CD1c-positive myeloid dendritic cell (primary cell): ENCODE measurements at regions not wholly inside any gene's neighbourhood (a gene's known extent, or its start where the extent isn't known, plus 50 kb on each side); places are given as distances from the start of the nearest gene placed in this dataset.

Experiments
- DNase-seq: peaks from one replicate; pipeline ENCODE4 v3.0.0-alpha.2; 2016; ENCODE audit errors: extremely low spot score

DNA sequence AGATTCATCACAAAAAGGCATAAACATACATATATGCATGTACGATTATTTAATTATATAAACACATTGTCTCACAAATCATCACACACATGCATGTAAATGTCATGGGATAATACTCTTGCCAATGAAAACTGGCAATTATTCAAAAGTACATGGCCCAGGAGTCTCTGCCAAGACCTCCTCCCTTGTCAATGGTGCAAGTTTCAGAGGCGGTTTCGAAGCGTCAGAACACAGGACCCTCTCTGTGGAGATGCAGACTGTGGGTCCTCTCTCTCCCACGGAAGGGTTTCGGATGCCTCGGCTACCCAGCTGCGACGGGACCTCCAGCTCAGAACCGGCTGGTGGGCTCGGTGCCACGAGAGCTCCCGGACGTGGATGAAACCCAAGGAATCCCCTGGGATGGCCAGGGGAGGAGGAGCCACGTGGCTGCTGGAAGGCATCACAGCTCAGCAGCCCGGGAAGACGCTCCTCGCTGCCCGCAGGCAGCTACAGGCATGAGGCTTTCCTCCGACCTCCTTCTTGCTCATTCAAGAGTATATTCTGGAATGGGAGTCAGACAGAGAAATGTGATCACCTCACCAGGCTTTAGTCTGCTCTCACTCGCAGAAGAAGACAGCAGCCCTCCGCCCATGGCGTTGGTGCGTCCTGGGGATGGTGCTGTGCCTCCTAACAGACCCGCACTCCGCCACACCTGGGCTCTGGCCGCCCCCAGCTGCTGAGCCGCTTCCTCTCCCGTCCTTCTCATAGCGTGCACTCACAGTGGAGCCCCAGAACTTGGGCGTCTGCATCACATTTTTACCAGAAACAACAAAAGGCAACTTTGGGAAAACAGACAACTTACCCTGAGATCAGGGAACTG, 308.8 kb downstream of the IRX2 start:
- DNase-seq, result no peak

DNA sequence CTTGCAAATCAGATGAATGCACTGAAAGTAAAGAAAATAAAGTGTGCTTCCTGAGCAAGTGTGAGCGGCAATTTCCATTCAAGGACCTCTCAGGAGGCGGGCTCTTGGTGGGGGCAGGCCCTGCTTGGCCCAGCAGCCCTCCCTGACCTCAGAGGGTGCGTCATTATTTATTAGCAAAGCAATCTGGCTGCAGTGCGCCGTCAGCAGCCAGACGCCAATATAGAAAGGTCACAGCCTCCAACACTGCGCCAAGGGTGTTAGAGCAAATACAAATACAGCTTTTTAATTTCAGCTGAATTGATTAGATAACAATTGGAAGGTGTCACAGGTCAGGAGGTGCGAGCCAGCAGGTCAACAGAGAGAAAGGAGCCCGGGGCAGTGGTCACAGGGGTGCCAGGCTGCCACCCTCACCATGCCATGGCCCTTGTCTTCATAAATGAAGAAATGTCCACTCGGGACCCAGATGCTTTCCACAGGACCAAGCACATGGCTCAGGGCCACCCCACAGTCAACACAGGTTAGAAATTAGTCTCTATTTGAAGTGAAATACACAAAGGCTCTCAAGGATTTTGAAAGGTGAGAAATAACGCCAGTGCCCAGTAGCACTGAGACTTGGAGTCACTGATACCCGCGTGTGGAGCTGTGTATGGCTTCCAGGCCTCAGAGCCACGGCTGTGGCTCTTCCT, 309.8 kb downstream of the IRX2 start:
- no peak for DNase-seq

DNA sequence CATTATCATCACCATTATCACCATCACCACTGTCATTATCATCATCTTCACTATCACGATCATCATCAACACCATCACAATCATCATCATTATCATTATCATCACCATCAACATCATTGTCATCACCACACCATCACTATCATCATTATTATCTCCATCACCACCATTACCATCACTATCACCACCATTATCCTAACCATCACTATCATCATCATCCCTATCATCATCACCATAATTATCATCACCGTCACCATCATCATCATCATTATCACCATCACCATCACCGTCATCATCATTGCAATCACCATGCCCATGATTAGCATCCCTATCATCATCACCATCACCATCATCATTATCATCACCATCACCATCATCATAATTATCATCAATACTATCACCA, 311.9 kb downstream of the IRX2 start:
- DNase-seq, result no peak

DNA sequence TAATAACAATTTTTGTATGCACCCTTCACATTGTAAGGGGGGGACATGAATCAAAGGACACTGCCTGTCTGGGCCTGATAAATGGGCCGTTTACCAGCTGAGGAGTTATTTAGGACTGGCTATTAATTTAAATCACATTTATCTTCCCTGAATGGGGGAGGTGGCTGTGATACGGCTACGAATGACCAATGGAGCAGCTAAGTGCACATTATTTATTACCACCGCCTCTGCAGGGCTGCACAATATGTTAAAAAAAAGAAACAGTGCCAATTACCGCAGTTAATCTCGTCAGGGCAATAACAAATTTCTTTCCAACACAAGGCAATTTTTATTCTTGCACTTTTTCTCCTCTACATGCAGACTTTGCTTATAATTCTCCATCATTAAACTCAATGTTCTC, 318.4 kb downstream of the IRX2 start:
- no peak for DNase-seq

DNA sequence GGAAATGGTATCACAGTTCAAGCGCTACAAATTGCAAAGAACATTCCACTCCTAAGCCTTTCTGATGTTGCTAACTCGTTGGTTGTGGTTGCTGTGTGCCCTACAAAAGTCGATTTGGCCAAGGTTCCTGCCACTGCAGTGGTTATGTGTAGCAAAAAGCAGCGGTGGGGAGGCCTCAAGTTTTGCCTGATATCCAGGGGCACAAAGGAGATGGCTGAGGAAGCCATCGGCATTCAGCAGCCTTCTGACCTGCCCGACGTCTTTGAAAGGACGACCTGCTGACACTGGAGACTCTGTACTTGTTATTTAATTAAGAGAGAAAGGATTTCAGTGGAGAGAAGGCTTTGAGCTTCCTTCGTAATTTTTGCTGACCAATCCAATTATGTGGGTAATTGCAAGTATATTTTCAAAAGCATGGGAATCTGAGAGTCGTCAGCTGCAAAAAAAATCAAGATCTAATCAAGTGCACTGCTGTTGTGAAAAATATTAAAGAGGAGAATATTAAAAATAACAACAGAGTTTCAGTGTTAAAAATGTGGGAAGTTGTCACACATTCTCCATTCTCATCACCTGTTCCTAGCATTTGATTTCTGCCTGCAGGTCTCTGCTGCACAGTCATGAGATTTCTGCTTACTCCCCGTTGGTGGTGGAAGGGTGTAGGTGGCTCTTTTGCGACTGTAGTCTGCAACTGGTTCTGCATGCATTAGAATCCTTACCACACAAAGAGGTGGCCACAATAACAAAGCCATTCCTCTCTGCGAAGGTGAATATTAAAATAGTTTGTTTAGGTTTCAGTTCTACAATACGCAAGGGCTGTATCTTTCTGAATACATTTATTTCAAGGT, 319.2 kb downstream of the IRX2 start:
- no peak for DNase-seq

DNA sequence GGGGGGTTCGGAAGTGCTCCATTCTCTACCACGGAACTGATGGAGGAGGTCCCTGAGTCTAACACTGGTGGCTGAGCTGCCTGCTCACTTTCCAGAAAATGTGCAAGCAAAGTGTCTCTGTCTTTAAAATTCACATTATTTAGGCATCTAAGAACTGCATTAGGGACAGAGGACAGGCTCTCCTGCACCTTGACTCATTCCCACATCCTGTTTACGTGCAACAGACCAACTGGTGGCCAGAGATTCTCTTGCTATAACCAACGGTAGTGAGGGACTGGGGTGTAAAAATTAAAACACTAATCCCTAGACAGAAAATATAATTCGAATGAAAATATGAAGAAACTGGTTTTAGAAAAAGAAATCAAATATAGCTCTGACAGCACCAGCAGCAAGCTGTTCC, 320.9 kb downstream of the IRX2 start:
- no peak for DNase-seq

DNA sequence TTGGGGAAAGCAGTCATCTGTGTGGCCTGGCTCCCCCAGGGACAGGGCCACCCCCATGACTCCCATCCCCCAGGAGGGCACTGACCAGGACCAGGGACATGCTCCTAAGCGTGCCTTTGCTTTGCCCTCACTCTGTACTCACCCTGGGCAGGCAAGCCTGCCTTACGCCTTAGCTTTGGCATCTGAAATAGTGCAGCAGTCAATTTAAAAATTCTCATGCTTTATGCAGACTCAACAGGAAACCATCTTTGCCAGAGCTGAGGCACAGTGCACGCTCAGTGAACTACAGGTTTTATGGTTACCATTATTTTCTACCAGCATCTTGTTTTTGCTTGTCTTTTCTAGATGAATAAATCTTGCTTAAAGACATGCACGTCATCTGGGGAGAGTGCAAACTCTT, 323.5 kb downstream of the IRX2 start:
- DNase-seq, result no peak

DNA sequence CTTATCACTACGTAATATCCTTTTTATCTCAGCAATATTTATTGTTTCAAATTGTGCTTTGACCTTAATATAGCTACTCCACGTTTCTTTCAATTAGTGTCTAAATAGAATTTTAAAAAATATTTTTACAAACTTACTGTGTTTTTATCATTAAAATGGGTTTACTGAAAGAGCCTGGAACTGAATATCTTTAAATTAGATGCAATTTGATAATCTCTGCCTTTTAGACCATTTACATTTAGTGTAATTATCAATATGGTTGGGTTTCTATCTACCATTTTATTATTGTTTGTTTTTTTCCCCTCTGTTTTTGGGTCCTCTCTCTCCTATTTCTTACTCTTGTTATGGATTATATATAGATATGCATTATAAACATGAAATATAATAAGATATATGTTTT, 327.8 kb downstream of the IRX2 start:
- DNase-seq, result no peak

DNA sequence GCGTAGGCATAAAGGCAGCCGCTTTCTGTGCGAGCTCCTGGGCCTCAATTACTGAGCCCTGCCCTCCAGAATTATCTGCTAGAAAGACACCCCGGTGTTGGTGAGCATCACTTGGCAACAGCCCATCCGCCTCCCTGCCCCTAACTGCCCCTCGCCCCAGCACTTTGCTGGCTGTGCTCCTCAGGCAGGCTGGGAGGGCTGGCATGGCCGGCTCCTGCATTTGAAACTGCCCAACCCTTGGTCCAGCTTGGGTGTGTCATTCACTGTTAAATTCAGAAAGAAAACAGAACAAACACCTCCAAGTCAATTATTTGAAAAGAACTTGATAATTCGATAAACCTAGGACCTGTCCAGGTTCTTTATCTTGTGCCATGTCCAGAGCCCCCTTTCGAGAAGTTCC, 334.2 kb downstream of the IRX2 start:
- no peak for DNase-seq

DNA sequence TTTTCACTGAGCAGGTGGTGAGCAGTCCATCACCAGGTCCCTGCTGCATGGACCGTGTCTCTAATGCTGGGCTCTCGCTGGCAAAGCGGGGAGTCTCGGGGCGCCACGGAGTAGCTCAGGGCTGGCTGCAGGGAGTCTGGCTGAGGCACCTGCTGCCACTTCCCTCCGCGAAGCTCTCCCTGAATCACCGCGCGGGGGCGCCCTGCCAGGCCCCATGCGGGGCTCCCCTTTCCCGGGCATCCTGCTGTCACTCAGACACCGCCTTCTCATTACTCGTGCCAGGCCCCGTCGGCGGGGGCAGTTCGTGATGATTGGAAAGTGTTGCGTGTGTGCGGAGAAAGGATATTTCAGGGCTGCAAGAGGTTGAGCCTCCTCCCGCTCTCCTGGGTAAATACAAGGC, 335.8 kb downstream of the IRX2 start:
- DNase-seq, result no peak

DNA sequence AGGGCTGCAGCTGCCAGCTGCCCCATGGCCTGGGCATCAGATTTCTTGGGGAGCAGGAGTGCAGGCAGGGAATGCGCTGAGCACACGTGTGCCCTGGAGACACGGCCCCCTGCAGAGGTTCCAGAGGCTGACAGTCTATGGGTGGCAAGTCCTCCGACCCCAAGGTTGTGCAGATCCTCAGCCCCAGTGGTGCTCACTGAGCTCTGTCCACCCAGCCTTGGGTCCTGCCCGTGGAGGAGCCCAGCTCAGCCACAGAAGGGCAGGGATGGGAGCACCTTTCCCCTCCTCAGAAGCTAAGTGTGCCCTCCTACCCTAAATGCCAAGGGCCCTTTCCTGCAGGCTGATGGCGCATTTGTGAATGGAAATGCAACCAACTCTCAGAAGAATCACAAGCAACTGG, 341.0 kb downstream of the IRX2 start:
- no peak for DNase-seq

DNA sequence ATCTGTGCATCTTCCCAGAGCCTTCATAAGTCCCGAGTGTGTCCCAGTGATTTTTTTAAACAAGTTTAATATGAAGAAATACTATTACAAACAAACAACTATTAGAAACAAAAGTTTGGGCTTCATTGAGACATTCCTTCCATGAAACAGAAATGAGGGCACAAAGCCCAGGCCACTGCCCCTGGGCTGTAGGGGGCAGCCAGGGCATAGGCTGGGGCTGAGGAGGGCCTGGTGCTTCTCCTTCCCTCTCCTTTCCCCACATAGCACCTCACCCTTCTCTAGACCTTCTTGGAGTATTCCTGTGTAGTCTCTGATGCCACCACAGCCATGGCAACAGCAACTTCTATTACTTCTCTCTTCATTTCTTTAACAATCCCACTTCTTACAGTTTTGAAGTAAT, 348.2 kb downstream of the IRX2 start:
- no peak for DNase-seq

DNA sequence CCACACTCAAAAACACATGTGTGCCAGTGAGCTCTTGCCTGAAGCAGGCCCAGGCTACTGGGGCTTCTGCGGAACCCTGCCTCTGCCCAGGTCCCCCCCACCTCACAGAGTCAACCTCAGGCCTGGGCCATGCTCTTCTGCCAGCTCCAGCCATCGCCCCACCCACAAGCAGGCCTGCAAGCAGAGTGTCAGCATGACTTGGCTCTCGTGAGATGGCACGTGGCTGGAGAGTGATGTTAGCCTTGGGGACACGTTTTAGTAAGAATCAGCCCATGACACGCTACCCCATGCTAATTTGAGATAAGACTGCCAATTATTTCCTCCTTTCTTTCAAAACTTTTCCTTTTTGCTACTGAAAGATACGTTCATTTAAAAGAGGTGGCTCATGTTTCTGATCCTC, 351.7 kb downstream of the IRX2 start:
- DNase-seq, result no peak

DNA sequence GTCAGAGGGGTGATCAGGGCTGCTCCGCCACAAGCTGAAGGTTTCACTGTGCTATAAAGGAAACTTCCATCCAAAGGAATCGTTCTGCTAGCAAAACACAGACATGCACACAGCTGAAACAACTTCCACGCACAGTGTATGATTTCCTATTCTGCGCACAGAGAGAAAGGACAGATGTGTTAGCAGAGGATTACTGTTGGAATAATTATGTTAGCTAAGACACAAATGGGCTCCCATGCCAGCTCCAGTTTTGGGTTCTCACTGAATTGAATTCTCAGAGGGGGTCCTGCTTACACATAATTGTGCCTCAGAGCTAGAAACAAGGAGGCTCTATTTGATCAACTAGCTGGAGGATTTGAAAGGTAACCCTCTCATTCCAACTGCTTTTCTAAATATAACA, 352.4 kb downstream of the IRX2 start:
- DNase-seq, result no peak

DNA sequence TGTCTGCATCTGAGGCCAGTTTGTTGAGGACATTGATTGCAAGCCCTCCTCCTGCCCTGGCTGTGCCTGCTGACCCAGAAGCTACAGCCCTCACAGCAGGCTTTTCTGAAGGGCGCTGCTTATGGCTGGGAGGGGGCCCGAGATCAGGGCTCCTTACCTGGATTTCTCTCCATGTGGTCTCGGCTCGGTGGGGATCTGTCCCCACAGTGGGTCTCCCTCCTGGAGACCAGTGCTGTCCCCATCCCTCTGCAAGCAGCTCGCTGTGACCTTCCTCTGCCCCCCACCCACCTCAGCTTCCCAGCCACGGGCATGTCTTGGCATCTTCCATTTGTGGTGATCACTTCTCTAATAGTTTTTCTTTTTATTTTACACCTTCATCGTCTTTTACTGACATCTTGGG, 357.9 kb downstream of the IRX2 start:
- no peak for DNase-seq

DNA sequence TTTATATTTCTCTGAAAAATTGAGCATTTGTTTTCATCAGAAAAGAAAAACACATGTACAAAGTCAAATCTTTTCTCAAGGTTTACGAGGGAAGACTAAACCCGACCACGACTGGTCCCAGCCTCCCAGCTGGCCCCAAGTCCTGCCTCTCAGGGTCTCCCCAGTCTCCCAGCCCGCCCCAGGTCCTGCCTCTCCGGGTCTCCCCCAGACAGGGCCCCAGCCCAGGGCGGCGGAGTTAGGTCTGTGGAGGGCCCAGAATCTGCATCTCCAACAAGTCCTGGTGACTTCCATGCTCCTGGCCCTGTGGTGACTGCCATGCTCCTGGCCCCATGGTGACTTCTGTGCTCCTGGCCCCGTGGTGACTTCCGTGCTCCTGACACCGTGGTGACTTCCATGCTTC, 359.9 kb downstream of the IRX2 start:
- no peak for DNase-seq

DNA sequence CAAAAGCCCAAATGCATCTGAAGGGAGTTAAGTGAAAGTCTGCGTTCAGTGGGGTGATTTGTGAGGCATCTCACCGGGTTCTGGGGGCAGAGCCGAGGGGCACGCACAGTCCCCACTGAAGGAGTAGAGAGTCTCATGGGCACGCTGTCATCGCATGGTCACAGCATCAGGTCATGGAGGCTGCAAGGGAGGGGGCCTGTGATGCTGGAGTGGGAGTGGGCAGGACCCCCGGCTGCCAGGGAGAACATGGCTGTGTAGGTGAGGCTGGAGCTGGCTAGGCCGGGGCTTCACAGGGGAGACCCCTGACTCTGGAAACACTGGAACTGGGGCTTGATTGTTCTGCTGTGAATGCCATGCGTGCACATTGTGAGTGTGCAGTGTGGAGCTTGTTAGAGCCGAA, 360.5 kb downstream of the IRX2 start:
- DNase-seq, result no peak

DNA sequence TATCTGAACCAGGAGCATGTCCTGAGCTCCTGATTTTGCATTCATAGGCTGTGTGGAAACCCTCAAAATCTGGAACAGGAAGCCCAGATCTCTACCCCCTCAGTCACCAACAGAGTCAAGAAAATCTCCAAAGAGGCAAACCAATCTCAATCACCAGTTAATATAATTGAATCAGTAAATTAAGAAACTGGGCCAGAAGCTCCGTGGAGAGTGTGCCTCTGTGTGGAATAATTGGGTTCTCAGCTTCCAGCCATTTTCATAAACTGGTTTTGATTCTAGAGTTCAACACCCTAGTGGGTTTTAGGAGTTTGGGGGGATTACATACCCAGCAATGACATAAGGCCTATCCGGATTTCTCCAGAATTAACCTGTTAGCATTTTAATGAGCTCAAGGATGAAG, 362.9 kb downstream of the IRX2 start:
- DNase-seq, result no peak

DNA sequence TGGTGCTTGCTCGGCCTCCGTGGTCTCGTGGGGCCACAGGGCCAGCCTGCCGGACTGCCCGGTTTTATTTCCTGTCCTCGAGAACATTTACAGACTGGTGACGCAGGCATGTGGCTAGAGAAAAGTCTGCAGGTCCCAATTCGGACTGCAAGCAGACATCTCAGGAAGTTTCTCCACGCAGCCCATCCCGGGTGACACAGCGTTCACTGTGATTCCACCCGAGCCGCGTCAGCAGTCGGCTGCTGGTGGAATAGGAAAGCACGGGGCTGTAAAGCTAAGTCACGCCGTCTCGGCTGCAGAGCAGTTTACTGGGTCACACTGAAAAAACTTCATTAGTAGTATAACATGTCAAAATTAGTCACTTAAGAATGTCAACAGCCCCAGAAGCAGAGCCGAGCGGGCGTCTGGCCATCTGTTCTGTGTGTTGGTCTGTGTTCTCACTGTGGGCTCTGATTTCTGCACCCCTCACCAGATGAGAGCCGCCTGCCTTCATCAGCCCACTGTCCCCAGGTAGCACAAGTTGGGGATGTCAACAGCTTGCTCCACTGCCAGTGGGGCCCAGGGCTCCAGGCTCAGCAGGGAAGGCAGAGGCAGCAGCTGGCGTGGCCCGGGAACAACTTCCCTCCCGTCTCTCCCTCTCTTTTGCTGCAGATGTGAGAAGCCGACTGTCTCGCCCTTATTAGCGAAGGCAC, 363.7 kb downstream of the IRX2 start:
- DNase-seq, result no peak

DNA sequence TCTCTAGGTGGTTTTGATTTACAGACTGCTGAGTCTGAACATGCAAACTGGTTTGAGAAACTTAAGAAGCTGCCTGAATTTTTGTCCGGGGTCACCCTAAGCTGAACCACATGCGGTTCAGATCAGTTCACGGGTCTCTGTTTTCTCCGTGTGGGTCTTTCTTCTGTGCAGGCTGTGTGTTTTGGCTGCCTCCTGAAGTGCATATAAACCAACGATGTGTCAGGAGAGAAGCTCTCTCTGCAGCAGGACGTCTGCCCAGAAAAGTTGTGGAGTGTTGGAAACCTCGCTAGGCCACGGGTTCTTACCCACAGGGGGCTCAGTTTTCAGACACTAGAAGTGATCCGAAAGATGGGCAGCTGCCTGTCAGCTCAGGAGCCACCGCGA, 364.2 kb downstream of the IRX2 start:
- DNase-seq, result no peak

DNA sequence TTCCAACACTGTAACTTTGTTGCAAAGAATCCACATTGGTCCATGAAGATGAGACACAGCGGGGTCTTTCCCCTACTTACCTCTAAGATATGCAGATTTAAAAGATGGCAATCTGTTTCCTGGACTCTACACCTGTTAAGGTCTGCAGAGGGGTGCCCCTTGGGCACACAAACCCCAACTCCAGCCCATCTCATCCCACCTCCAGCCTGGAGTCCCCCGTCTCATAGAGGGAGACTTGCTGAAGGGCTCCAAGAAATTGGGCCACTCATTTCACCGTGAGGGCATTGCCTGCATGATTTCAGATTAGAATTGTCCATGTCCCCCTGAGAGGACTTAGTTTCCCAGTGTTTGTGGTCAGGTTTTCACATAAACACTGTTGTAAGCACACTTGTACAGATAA, 365.7 kb downstream of the IRX2 start:
- no peak for DNase-seq

DNA sequence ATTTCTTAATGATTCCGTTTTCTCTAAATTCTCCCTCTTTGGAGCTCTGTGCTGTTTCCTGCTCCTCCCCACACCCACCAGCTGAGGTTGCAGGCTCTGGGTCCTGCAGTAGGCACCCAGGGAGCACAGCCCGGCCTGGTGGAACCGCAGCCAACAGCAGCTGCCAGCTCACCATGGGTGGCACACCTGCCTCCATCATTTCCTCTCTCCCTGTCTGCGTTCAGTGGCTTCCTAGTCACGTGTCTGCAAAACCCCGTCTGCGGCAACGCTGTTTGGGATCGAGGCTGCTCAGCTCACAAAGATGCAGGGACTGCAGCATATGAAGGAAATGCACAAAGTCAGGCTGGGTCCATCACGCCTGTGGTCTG, 367.8 kb downstream of the IRX2 start:
- no peak for DNase-seq
